CD8-positive, alpha-beta memory T cell (primary cell): ENCODE measurements at regions not wholly inside any gene's neighbourhood (a gene's known extent, or its start where the extent isn't known, plus 50 kb on each side); places are given as distances from the start of the nearest gene placed in this dataset.
A peak's percentile ranks its signal among the peaks of the same experiment; 100 is the strongest.

Source experiments
- CTCF ChIA-PET: fragments of 350-600 bp; sonication (Branson Sonifier 250); formaldehyde crosslinking; loops from one replicate; lab custom pipeline; 2021; ENCODE audit warnings: antibody characterized with exemption; lab: Charles Lee
- POLR2A ChIA-PET: fragments of 350-600 bp; sonication (Branson Sonifier 250); formaldehyde crosslinking; loops from one replicate; lab custom pipeline; 2021; ENCODE audit warnings: antibody characterized with exemption; lab: Charles Lee
- DNase-seq, 5 donors: peaks; one replicate each; pipeline versions ENCODE4 v3.0.0 to v3.0.0-alpha.2; 2020 to 2022; ENCODE audit warnings: mixed read lengths in 1 of 5
- H3K27ac ChIP-seq: one replicate; pipeline ENCODE4 v1.7.0; 2013; ENCODE audit warnings: low read depth, mild to moderate bottlenecking, low read length, moderate library complexity
- H3K27me3 ChIP-seq: 2 replicates; pipeline ENCODE4 v1.7.0; 2013; ENCODE audit warnings: low read length, mild to moderate bottlenecking; ENCODE audit not compliant: insufficient read depth, poor library complexity, severe bottlenecking
- H3K36me3 ChIP-seq: 2 replicates; pipeline ENCODE4 v1.7.0; 2013; ENCODE audit warnings: mild to moderate bottlenecking, low read length, moderate library complexity; ENCODE audit not compliant: insufficient read depth
- H3K4me1 ChIP-seq: 2 replicates; pipeline ENCODE4 v1.7.0; 2013; ENCODE audit warnings: mild to moderate bottlenecking, low read length, moderate library complexity; ENCODE audit not compliant: insufficient read depth
- H3K4me3 ChIP-seq: 2 replicates; pipeline ENCODE4 v1.7.0; 2013; ENCODE audit warnings: mild to moderate bottlenecking, low read length
- H3K9me3 ChIP-seq: 2 replicates; pipeline ENCODE4 v1.7.0; 2013; ENCODE audit warnings: mild to moderate bottlenecking, low read length
- H3K27ac Mint-ChIP-seq, 8 donors: one replicate each; pipeline ENCODE4 v1.8.0; 2020 to 2021; ENCODE audit warnings: mixed read lengths in 8 of 8, mild to moderate bottlenecking in 6 of 8, inconsistent platforms in 3 of 8, moderate library complexity in 3 of 8
- H3K27me3 Mint-ChIP-seq, 2 donors: one replicate each; pipeline ENCODE4 v1.8.0; 2020 to 2021; ENCODE audit warnings: mixed read lengths in 2 of 2, mild to moderate bottlenecking in 1 of 2, moderate library complexity in 1 of 2
- H3K36me3 Mint-ChIP-seq, 3 donors: one replicate each; pipeline ENCODE4 v1.8.0; 2020 to 2021; ENCODE audit warnings: mixed read lengths in 3 of 3, inconsistent platforms in 1 of 3, mild to moderate bottlenecking in 1 of 3
- H3K4me1 Mint-ChIP-seq, 3 donors: one replicate each; pipeline ENCODE4 v1.8.0; 2020 to 2021; ENCODE audit warnings: mixed read lengths in 3 of 3, inconsistent platforms in 1 of 3, mild to moderate bottlenecking in 1 of 3
- H3K4me3 Mint-ChIP-seq, 7 donors: one replicate each; pipeline ENCODE4 v1.8.0; 2020 to 2021; ENCODE audit warnings: mixed read lengths in 7 of 7, mild to moderate bottlenecking in 6 of 7, moderate library complexity in 4 of 7, inconsistent platforms in 2 of 7
- H3K9me3 Mint-ChIP-seq, 5 donors: one replicate each; pipeline ENCODE4 v1.8.0; 2020 to 2022; ENCODE audit warnings: mixed read lengths in 5 of 5, mild to moderate bottlenecking in 3 of 5, moderate library complexity in 2 of 5, inconsistent platforms in 1 of 5

GRCh38 chr7:142400042-142400533 is 142.2 kb upstream of the PRSS58 start:
- no peak for DNase-seq
- Histone ChIP-seq H3K27ac (no peak overlapping the region), H3K36me3 (no peaks in the 10 kb centered on the region), H3K4me1 (no peaks in the 10 kb centered on the region), H3K27me3 (no peaks in the 10 kb centered on the region), H3K4me3 (no peak overlapping the region), H3K9me3 (no peaks in the 10 kb centered on the region)
- Mint-ChIP-seq H3K27ac (peak overlapping the region in 1 of 8 donors; percentile 47), H3K4me1 (no peaks in the 10 kb centered on the region), H3K4me3 (peak overlapping the region in 2 of 7 donors; percentile 23 to 33), H3K36me3 (no peaks in the 10 kb centered on the region), H3K27me3 (peaks cover 7 to 19% of the 10 kb centered on the region in 2 donors), H3K9me3 (no peaks in the 10 kb centered on the region)
- ChIA-PET CTCF (no interaction called here), POLR2A (no interaction called here)

DNA sequence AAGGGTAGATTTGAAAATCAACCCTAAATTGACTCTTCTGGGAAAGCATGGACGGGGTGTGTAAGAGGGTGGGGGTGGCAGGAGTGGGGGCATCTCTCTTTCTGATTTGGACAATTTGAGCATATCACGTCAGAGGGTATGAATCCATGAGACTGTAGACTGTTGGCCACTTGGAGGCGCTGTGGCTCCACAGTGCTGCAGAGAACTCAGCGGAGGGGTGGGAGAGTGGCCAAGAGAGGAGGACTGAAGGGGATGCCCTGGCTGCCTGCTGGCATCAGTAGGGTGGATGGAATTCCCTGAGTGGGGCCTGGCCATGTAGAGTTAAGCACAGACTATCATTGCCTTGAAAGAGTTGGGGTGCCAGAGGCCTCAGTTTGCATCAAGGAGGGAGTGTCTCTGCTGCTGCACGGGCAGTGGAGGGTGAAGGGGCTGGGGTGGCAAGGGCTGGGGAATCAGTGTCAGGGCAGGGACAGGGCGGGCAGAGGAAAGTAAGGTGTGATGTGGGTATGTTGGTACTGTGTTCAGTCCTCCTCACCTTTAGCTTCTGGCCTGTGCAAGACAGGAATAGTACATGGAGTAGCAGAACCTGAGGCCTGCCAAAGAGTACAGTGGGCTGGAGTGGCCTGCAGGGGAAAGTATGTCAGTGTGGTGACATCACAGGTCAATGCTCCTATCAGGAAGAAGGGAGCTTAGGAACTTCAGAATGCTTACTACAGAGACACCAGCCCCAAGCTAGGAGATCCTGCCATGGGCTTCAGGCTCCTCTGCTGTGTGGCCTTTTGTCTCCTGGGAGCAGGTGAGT is 133.5 kb upstream of the PRSS58 start:
- no peaks in the 10 kb centered on the region for H3K9me3 ChIP-seq
- Mint-ChIP-seq H3K36me3 (no peaks in the 10 kb centered on the region), H3K9me3 (peaks cover 0 to 2% (median 0%) of the 10 kb centered on the region in 5 donors), H3K4me3 (peak overlapping the region; percentile 45 to 91 (median 58)), H3K27me3 (no peaks in the 10 kb centered on the region), H3K27ac (peak overlapping the region in 6 of 8 donors; percentile 26 to 84 (median 58)), H3K4me1 (no peaks in the 10 kb centered on the region)
- peak in 4 of 5 donors; percentile 16 to 65 (median 30) for DNase-seq
- no peak overlapping the region for H3K4me3 ChIP-seq
- ChIA-PET CTCF (interaction anchor here (1.0 to 1.3 kb wide), 4 partner anchors 9 to 420 kb away, joined by 3 to 5 read pairs (median 3); no protein-coding TSS in a partner anchor), POLR2A (interaction anchor here (0.8 to 1.7 kb wide), 2 partner anchors 417 to 419 kb away, joined by 3 to 5 read pairs; no protein-coding TSS in a partner anchor)
- no peaks in the 10 kb centered on the region for H3K36me3 ChIP-seq
- H3K27ac ChIP-seq, result no peak overlapping the region
- no peaks in the 10 kb centered on the region for H3K4me1 ChIP-seq
- H3K27me3 ChIP-seq, result no peaks in the 10 kb centered on the region

- H3K4me1 ChIP-seq, result peaks cover 9% of the 10 kb centered on the region
- H3K36me3 Mint-ChIP-seq, result no peaks in the 10 kb centered on the region
- H3K27me3 ChIP-seq, result no peaks in the 10 kb centered on the region
- ChIA-PET POLR2A (no interaction called here), CTCF (no interaction called here)
- H3K9me3 Mint-ChIP-seq, result peaks cover 0 to 2% (median 0%) of the 10 kb centered on the region in 5 donors
- H3K9me3 ChIP-seq, result no peaks in the 10 kb centered on the region
- H3K27ac ChIP-seq, result no peak overlapping the region
- H3K4me3 ChIP-seq, result no peak overlapping the region
- no peaks in the 10 kb centered on the region for H3K27me3 Mint-ChIP-seq
- no peaks in the 10 kb centered on the region for H3K36me3 ChIP-seq
- DNase-seq, result no peak
- H3K4me1 Mint-ChIP-seq, result peaks cover 8 to 11% (median 11%) of the 10 kb centered on the region in 3 donors
- H3K27ac Mint-ChIP-seq, result peak overlapping the region in 1 of 8 donors; percentile 50
- H3K4me3 Mint-ChIP-seq, result peak overlapping the region in 1 of 7 donors; percentile 36
These were observed 131.7 kb upstream of the PRSS58 start for GRCh38 chr7:142389544-142389943.

DNA sequence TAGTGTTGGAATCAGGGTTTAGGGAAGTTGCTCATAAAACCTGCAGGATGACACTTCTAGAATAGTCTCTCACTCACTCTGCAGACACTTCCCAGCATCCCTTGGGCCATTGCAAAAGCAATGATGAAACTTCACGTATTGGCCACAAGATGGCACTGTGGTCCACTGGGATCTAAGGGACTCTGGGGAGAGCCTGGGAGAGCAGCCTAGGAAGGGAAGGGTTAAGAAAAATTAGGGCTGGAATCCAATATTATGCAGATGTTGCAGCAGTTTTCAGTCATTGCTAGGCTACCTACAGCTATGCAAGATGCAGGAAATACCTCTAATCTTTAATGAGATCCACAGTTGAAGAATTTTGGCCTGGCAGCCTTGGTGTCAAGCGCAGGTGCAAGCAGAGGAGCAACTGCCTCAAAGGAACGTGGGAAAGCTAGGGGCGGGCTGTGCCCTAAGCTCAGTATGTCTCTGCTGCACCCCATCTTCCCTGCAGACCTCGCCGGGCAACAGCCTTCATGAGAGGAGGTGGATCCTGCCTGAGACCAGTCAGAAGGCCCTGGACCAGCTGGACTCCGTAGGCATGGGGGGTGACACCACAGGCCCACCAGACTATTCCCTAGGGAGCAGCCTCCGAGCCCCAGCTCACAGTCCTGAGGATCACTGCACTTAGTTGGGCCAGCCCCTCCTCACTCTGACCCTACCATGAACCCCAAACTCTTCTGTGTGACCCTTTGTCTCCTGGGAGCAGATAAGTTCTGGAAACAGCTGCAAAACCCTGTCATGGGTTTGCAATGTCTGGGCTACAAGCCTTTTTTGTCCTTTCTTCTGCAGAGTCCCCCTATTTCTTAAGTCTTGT is 127.9 kb upstream of the PRSS58 start:
- H3K9me3 ChIP-seq, result no peaks in the 10 kb centered on the region
- peak overlapping the region in 2 of 8 donors; percentile 2 to 46 for H3K27ac Mint-ChIP-seq
- no peaks in the 10 kb centered on the region for H3K27me3 ChIP-seq
- POLR2A ChIA-PET, result interaction anchor here (1.0 to 2.4 kb wide), 3 partner anchors 10 to 426 kb away, joined by 3 to 11 read pairs (median 3); no protein-coding TSS in a partner anchor
- H3K4me3 Mint-ChIP-seq, result peak overlapping the region in 1 of 7 donors; percentile 49
- peaks cover 18% of the 10 kb centered on the region for H3K4me1 ChIP-seq
- no peaks in the 10 kb centered on the region for H3K36me3 Mint-ChIP-seq
- H3K27me3 Mint-ChIP-seq, result no peaks in the 10 kb centered on the region
- CTCF ChIA-PET, result interaction anchor here (0.8 to 2.6 kb wide), 14 partner anchors 8 to 834 kb away, joined by 3 to 13 read pairs (median 5); no protein-coding TSS in a partner anchor
- no peak overlapping the region for H3K27ac ChIP-seq
- H3K4me1 Mint-ChIP-seq, result peaks cover 19 to 27% (median 20%) of the 10 kb centered on the region in 3 donors
- H3K36me3 ChIP-seq, result no peaks in the 10 kb centered on the region
- H3K4me3 ChIP-seq, result no peak overlapping the region
- no peaks in the 10 kb centered on the region for H3K9me3 Mint-ChIP-seq
- peak in 3 of 5 donors; percentile 4 to 61 (median 35) for DNase-seq

GRCh38 chr7:142384493-142384922 is 126.7 kb upstream of the PRSS58 start:
- H3K4me3 ChIP-seq, result no peak overlapping the region
- peaks cover 0 to 3% of the 10 kb centered on the region in 2 donors for H3K27me3 Mint-ChIP-seq

DNA sequence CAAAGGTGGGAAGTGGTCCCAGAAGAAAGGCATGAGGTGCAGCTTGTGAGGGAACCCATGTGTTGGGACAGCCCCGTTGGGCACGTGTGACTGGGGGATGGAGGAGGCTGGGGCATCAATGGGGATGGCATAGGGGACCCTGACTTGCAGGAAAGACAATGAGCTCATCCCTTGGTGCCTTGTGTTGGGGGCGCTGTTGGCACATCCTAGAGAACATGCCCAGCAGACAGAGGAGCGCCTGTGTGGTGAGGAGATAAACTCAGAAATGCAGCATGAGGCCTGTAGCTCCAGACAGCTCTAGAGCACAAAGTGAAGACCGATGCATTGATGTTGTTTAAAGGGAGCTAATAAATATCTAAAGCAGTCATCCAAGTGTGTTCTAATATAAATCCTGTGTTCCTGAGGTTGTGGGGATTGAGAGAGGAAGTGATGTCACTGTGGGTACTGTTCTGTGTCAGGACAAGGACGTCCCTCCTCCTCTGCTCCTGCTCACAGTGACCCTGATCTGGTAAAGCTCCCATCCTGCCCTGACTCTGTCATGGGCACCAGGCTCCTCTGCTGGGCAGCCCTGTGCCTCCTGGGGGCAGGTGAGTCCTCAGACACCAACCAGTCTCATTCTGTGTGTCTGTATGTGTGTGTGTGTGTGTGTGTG is 126.1 kb upstream of the PRSS58 start:
- Mint-ChIP-seq H3K4me3 (peak overlapping the region in 6 of 7 donors; percentile 27 to 67 (median 48)), H3K36me3 (no peaks in the 10 kb centered on the region), H3K27ac (peak overlapping the region in 7 of 8 donors; percentile 3 to 90 (median 76)), H3K27me3 (peaks cover 0 to 4% of the 10 kb centered on the region in 2 donors), H3K4me1 (peaks cover 19 to 27% (median 20%) of the 10 kb centered on the region in 3 donors), H3K9me3 (no peaks in the 10 kb centered on the region)
- H3K36me3 ChIP-seq, result no peaks in the 10 kb centered on the region
- POLR2A ChIA-PET, result interaction anchor here (0.5 to 1.0 kb wide), 3 partner anchors 413 to 425 kb away, joined by 3 read pairs; no protein-coding TSS in a partner anchor
- no peak for DNase-seq
- H3K9me3 ChIP-seq, result no peaks in the 10 kb centered on the region
- H3K27ac ChIP-seq, result no peak overlapping the region
- CTCF ChIA-PET, result interaction anchor here (0.9 to 2.6 kb wide), 6 partner anchors 10 to 619 kb away, joined by 3 to 13 read pairs (median 4); no protein-coding TSS in a partner anchor
- H3K4me1 ChIP-seq, result peaks cover 18% of the 10 kb centered on the region
- H3K27me3 ChIP-seq, result no peaks in the 10 kb centered on the region
- H3K4me3 ChIP-seq, result no peak overlapping the region

More at GRCh38 chr7:142384493-142384922, 126.7 kb upstream of the PRSS58 start:
- no peaks in the 10 kb centered on the region for H3K36me3 Mint-ChIP-seq
- CTCF ChIA-PET, result interaction anchor here (0.9 to 2.6 kb wide), 9 partner anchors 9 to 836 kb away, joined by 3 to 13 read pairs (median 3); no protein-coding TSS in a partner anchor
- Histone ChIP-seq H3K4me1 (peaks cover 18% of the 10 kb centered on the region), H3K36me3 (no peaks in the 10 kb centered on the region), H3K27ac (no peak overlapping the region), H3K27me3 (no peaks in the 10 kb centered on the region), H3K9me3 (no peaks in the 10 kb centered on the region)
- peak in 1 of 5 donors; percentile 51 for DNase-seq
- H3K9me3 Mint-ChIP-seq, result no peaks in the 10 kb centered on the region
- H3K27ac Mint-ChIP-seq, result peak overlapping the region in 6 of 8 donors; percentile 3 to 86 (median 64)
- peak overlapping the region in 6 of 7 donors; percentile 44 to 67 (median 50) for H3K4me3 Mint-ChIP-seq
- POLR2A ChIA-PET, result interaction anchor here (1.0 kb wide), 2 partner anchors 413 to 425 kb away, joined by 3 read pairs; no protein-coding TSS in a partner anchor
- H3K4me1 Mint-ChIP-seq, result peaks cover 19 to 27% (median 20%) of the 10 kb centered on the region in 3 donors
